C4-2B (cell line): ENCODE measurements at regions not wholly inside any gene's neighbourhood (a gene's known extent, or its start where the extent isn't known, plus 50 kb on each side); places are given as distances from the start of the nearest gene placed in this dataset.

Experiments
- H3K27ac ChIP-seq: fragments of 450-650 bp; 2 replicates; pipeline ENCODE4 v1.5.1; 2017
- CTCF ChIP-seq: fragments of 450-650 bp; conservative IDR thresholded peaks from 2 replicates; pipeline ENCODE4 v1.5.1; 2017; ENCODE audit warnings: mild to moderate bottlenecking
- ZFX ChIP-seq: fragments of 450-650 bp; IDR thresholded peaks from 2 replicates; pipeline ENCODE4 v1.6.1; 2017

GRCh38 chr9:99445920-99446319, 223.8 kb downstream of the SEC61B start:
- H3K27ac ChIP-seq, result no peak overlapping the region
- TF ChIP-seq ZFX (no peak), CTCF (no peak)

- TF ChIP-seq CTCF (no peak), ZFX (no peak)
Observed at GRCh38 chr9:99447951-99448350, 225.9 kb downstream of the SEC61B start.

GRCh38 chr9:99449726-99450125, 227.6 kb downstream of the SEC61B start:
- H3K27ac ChIP-seq, result no peak overlapping the region
- TF ChIP-seq CTCF, result no peak
- TF ChIP-seq ZFX, result no peak

More at GRCh38 chr9:99447951-99448350, 225.9 kb downstream of the SEC61B start:
- no peak overlapping the region for H3K27ac ChIP-seq

GRCh38 chr9:99451112-99451606, 229.1 kb downstream of the SEC61B start:
- TF ChIP-seq ZFX (no peak), CTCF (no peak)
- H3K27ac ChIP-seq, result no peak overlapping the region

GRCh38 chr9:99457406-99457805, 235.3 kb downstream of the SEC61B start:
- no peak overlapping the region for H3K27ac ChIP-seq
- TF ChIP-seq ZFX (no peak), CTCF (no peak)

GRCh38 chr9:99457981-99458380, 235.9 kb downstream of the SEC61B start:
- no peak overlapping the region for H3K27ac ChIP-seq
- TF ChIP-seq CTCF, result no peak
- no peak for TF ChIP-seq ZFX

- TF ChIP-seq ZFX (no peak), CTCF (no peak)
- H3K27ac ChIP-seq, result no peak overlapping the region
Observed at GRCh38 chr9:99459919-99460318, 237.8 kb downstream of the SEC61B start.
